ENCODE measurements at regions not wholly inside any gene's neighbourhood (a gene's known extent, or its start where the extent isn't known, plus 50 kb on each side); places are given as distances from the start of the nearest gene placed in this dataset.
A peak's percentile ranks its signal among the peaks of the same experiment; 100 is the strongest.

DNA sequence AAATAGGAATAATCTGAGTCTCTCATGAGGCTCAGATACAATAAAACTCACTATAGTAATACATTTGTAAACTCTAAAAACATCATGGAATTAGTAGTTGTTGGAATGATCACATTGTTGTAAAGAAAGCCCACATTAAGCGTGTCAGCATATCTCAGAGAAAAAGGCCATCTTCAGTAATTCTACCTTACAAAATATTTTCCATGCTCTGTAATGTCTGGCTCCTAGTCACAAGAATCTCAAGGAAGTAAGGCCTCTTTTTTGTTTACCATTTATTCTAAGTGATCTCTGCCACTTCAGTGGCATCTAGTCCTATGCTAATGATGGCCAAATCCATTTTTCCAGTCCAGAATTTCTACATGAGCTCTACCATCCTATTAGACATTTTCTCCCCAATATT is 240.2 kb upstream of the ZNF717 start:
- Histone ChIP-seq H3K4me3 (ENCODE audit: low read length) (no peak overlapping the region), H2BK5ac (ENCODE audit: low read length) (no peak overlapping the region), H2BK120ac (ENCODE audit: low read depth, low read length) (no peak overlapping the region), H3K27me3 (ENCODE audit: insufficient read depth, low read length, poor library complexity) (no peaks in the 10 kb centered on the region), H3K27ac (ENCODE audit: low read depth, low read length) (no peak overlapping the region), H3K9ac (ENCODE audit: low read length) (no peak overlapping the region), H3K36me3 (ENCODE audit: control insufficient read depth, insufficient read depth, low read length) (no peaks in the 10 kb centered on the region), H3K4ac (ENCODE audit: low read depth, low read length) (no peak overlapping the region), H2AK5ac (ENCODE audit: low read length) (no peak overlapping the region), H3K56ac (ENCODE audit: low read length) (no peak overlapping the region), H3K18ac (ENCODE audit: low read length) (no peak overlapping the region), H2BK15ac (replicated peaks; ENCODE audit: low read depth) (no peak overlapping the region), H3K79me1 (ENCODE audit: low read length) (no peaks in the 10 kb centered on the region), H4K5ac (ENCODE audit: low read length) (no peak overlapping the region), H3K79me2 (ENCODE audit: control insufficient read depth, insufficient read depth, low read length) (no peaks in the 10 kb centered on the region), H3K4me1 (ENCODE audit: control insufficient read depth, low read depth, low read length) (no peaks in the 10 kb centered on the region), H3K4me2 (ENCODE audit: low read length) (no peak overlapping the region), H3K23ac (ENCODE audit: low read length) (no peak overlapping the region), H4K8ac (ENCODE audit: low read depth, low read length) (no peak overlapping the region)
- DNase-seq: no peak
- WGBS (ENCODE audit: extremely low coverage, insufficient coverage, low lambda C conversion rate): no CpG with 5 or more reads among the region's 1 CpG

DNA sequence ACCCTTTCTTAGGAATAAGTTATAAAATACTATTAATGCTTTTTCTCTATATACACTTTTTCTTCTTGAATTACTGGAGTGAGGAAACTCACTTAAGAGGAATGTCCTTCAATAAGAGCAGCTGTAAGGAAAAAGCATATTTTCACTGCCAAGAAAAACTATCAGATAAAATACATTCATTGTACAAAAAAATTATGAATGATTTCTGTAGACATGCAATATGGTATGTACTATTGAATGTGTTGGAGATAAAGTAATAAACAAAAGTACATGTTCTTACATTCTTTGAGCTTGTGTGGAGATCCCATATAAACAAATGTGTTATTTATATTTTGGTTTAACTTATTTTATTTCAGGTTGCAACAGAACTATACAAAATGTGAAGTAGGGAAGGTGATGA is 241.0 kb upstream of the ZNF717 start:
- Histone ChIP-seq H3K4ac (ENCODE audit: low read depth, low read length) (no peak overlapping the region), H4K5ac (ENCODE audit: low read length) (no peak overlapping the region), H3K4me2 (ENCODE audit: low read length) (no peak overlapping the region), H3K27ac (ENCODE audit: low read depth, low read length) (no peak overlapping the region), H3K4me1 (ENCODE audit: control insufficient read depth, low read depth, low read length) (no peaks in the 10 kb centered on the region), H3K23ac (ENCODE audit: low read length) (no peak overlapping the region), H2AK5ac (ENCODE audit: low read length) (no peak overlapping the region), H3K79me1 (ENCODE audit: low read length) (no peaks in the 10 kb centered on the region), H3K36me3 (ENCODE audit: control insufficient read depth, insufficient read depth, low read length) (no peaks in the 10 kb centered on the region), H2BK5ac (ENCODE audit: low read length) (no peak overlapping the region), H3K4me3 (ENCODE audit: low read length) (no peak overlapping the region), H4K8ac (ENCODE audit: low read depth, low read length) (no peak overlapping the region), H3K79me2 (ENCODE audit: control insufficient read depth, insufficient read depth, low read length) (no peaks in the 10 kb centered on the region), H3K27me3 (ENCODE audit: insufficient read depth, low read length, poor library complexity) (no peaks in the 10 kb centered on the region), H3K56ac (ENCODE audit: low read length) (no peak overlapping the region), H3K18ac (ENCODE audit: low read length) (no peak overlapping the region), H2BK15ac (replicated peaks; ENCODE audit: low read depth) (no peak overlapping the region), H3K9ac (ENCODE audit: low read length) (no peak overlapping the region), H2BK120ac (ENCODE audit: low read depth, low read length) (no peak overlapping the region)
- no peak for DNase-seq

DNA sequence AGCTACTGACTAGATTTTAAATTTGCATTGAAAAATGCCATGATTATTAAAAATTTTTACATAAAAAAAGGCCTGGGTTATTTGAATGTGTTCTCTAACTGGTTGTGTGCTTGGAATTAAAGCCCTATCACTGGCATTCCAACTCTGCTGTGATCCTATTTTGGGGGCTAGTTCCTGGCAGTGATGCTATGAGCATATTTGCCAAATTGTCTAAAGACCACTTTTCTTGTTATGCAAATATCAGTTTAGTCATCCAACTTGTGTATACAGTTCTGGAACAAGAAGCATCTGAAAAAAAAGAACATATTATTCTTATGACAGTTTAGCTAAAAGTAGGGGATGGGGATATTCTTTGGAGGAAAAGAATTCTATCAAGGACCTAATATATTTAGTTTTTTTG is 243.4 kb upstream of the ZNF717 start:
- Histone ChIP-seq H3K9ac (ENCODE audit: low read length) (no peak overlapping the region), H3K27ac (ENCODE audit: low read depth, low read length) (no peak overlapping the region), H2BK120ac (ENCODE audit: low read depth, low read length) (no peak overlapping the region), H3K18ac (ENCODE audit: low read length) (no peak overlapping the region), H3K36me3 (ENCODE audit: control insufficient read depth, insufficient read depth, low read length) (no peaks in the 10 kb centered on the region), H2BK15ac (replicated peaks; ENCODE audit: low read depth) (no peak overlapping the region), H3K4me3 (ENCODE audit: low read length) (no peak overlapping the region), H2AK5ac (ENCODE audit: low read length) (no peak overlapping the region), H3K79me2 (ENCODE audit: control insufficient read depth, insufficient read depth, low read length) (no peaks in the 10 kb centered on the region), H3K56ac (ENCODE audit: low read length) (no peak overlapping the region), H3K4me1 (ENCODE audit: control insufficient read depth, low read depth, low read length) (no peaks in the 10 kb centered on the region), H3K4ac (ENCODE audit: low read depth, low read length) (no peak overlapping the region), H3K79me1 (ENCODE audit: low read length) (no peaks in the 10 kb centered on the region), H3K4me2 (ENCODE audit: low read length) (no peak overlapping the region), H3K23ac (ENCODE audit: low read length) (no peak overlapping the region), H4K8ac (ENCODE audit: low read depth, low read length) (no peak overlapping the region), H4K5ac (ENCODE audit: low read length) (no peak overlapping the region), H3K27me3 (ENCODE audit: insufficient read depth, low read length, poor library complexity) (no peaks in the 10 kb centered on the region), H2BK5ac (ENCODE audit: low read length) (no peak overlapping the region)
- no peak for DNase-seq

DNA sequence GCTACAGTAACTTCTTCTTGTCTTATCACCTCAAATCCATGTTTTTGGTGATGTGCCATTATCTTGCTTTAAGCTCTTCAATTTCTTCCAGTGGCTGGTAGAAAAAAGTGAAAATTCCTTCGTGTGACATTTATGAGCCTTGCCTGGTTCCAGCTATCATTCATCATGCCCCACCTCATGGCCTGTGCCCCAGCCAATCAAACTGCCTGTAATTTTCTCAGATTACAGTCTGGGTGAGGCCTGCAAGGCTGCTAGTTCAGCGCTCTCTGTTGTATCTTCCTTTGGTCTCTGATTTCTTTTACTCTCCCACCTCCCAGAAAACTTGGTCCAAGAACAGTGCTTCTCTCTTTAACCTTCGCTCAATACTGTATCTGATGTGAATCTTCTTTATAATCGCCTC is 249.3 kb upstream of the ZNF717 start:
- H3K79me1 ChIP-seq (ENCODE audit: low read length): no peaks in the 10 kb centered on the region

DNA sequence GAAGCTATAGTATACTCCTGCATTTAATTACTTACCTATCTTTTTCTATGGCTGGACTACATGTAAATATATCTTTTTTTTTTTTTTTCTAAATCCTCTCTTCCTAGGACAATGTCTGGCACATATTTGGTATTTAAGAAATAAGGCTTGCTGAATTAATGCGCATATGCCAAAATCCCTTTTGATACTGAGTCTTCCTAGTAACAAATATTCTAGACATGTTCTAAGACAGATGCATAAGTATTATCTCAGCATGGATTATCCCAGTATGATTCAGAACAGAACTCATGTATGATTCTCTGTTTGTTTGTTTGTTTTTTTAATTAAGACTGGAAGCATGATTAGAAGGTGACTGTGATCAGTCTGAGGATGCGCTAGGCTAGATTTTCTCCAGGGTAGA is 249.8 kb upstream of the ZNF717 start:
- H3K79me1 ChIP-seq (ENCODE audit: low read length): no peaks in the 10 kb centered on the region
- no peak overlapping the region for H3K18ac ChIP-seq (ENCODE audit: low read length)
- no peak overlapping the region for H3K4me3 ChIP-seq (ENCODE audit: low read length)
- H3K79me2 ChIP-seq (ENCODE audit: control insufficient read depth, insufficient read depth, low read length): no peaks in the 10 kb centered on the region
- H3K56ac ChIP-seq (ENCODE audit: low read length): no peak overlapping the region
- no peaks in the 10 kb centered on the region for H3K36me3 ChIP-seq (ENCODE audit: control insufficient read depth, insufficient read depth, low read length)
- H3K27me3 ChIP-seq (ENCODE audit: insufficient read depth, low read length, poor library complexity): no peaks in the 10 kb centered on the region
- H2BK5ac ChIP-seq (ENCODE audit: low read length): no peak overlapping the region
- no peak overlapping the region for H2BK120ac ChIP-seq (ENCODE audit: low read depth, low read length)
- no peak overlapping the region for H4K5ac ChIP-seq (ENCODE audit: low read length)
- no peak overlapping the region for H3K9ac ChIP-seq (ENCODE audit: low read length)
- no peak overlapping the region for H3K4me2 ChIP-seq (ENCODE audit: low read length)
- H3K23ac ChIP-seq (ENCODE audit: low read length): no peak overlapping the region
- no peak for DNase-seq
- no peak overlapping the region for H2BK15ac ChIP-seq (replicated peaks; ENCODE audit: low read depth)
- no peak overlapping the region for H3K4ac ChIP-seq (ENCODE audit: low read depth, low read length)
- H4K8ac ChIP-seq (ENCODE audit: low read depth, low read length): no peak overlapping the region
- H2AK5ac ChIP-seq (ENCODE audit: low read length): no peak overlapping the region
- no peaks in the 10 kb centered on the region for H3K4me1 ChIP-seq (ENCODE audit: control insufficient read depth, low read depth, low read length)
- WGBS (ENCODE audit: extremely low coverage, insufficient coverage, low lambda C conversion rate): no CpG with 5 or more reads among the region's 2 CpGs
- no peak overlapping the region for H3K27ac ChIP-seq (ENCODE audit: low read depth, low read length)

More for the DNA sequence above, 249.3 kb upstream of the ZNF717 start:
- H2BK5ac ChIP-seq (ENCODE audit: low read length): no peak overlapping the region
- H2BK15ac ChIP-seq (replicated peaks; ENCODE audit: low read depth): no peak overlapping the region
- H3K18ac ChIP-seq (ENCODE audit: low read length): no peak overlapping the region
- H3K27ac ChIP-seq (ENCODE audit: low read depth, low read length): no peak overlapping the region
- H3K27me3 ChIP-seq (ENCODE audit: insufficient read depth, low read length, poor library complexity): no peaks in the 10 kb centered on the region
- WGBS (ENCODE audit: extremely low coverage, insufficient coverage, low lambda C conversion rate): no CpG with 5 or more reads among the region's 4 CpGs
- no peak overlapping the region for H3K9ac ChIP-seq (ENCODE audit: low read length)
- no peak overlapping the region for H2BK120ac ChIP-seq (ENCODE audit: low read depth, low read length)
- H3K56ac ChIP-seq (ENCODE audit: low read length): no peak overlapping the region
- no peaks in the 10 kb centered on the region for H3K4me1 ChIP-seq (ENCODE audit: control insufficient read depth, low read depth, low read length)
- no peak overlapping the region for H3K4me3 ChIP-seq (ENCODE audit: low read length)
- no peaks in the 10 kb centered on the region for H3K79me2 ChIP-seq (ENCODE audit: control insufficient read depth, insufficient read depth, low read length)
- no peak overlapping the region for H2AK5ac ChIP-seq (ENCODE audit: low read length)
- no peak overlapping the region for H4K8ac ChIP-seq (ENCODE audit: low read depth, low read length)
- H3K4ac ChIP-seq (ENCODE audit: low read depth, low read length): no peak overlapping the region
- no peak overlapping the region for H4K5ac ChIP-seq (ENCODE audit: low read length)
- DNase-seq: peak; percentile 46
- H3K4me2 ChIP-seq (ENCODE audit: low read length): no peak overlapping the region
- no peak overlapping the region for H3K23ac ChIP-seq (ENCODE audit: low read length)
- no peaks in the 10 kb centered on the region for H3K36me3 ChIP-seq (ENCODE audit: control insufficient read depth, insufficient read depth, low read length)

DNA sequence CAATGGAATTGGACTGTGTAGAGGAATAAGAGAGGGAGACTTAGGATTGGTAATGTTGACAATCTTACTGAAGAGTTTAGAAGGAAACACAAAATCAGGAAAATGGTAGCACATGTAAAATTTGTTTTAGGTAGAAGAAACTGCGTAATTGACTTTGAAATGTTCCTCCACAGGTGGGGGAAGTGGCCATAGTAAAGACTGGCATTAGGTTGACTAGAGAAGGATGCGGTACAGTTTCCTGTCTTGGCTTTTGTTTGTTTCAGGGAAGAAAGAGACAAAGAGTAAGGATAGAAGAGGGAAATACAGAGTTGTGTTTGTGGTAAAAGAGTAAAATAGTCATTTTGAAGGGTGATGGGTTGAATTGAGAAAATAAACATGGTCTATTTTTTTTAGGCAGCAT is 253.6 kb upstream of the ZNF717 start:
- H3K79me1 ChIP-seq (ENCODE audit: low read length): no peaks in the 10 kb centered on the region
- no peaks in the 10 kb centered on the region for H3K27me3 ChIP-seq (ENCODE audit: insufficient read depth, low read length, poor library complexity)
- no peak overlapping the region for H3K4me2 ChIP-seq (ENCODE audit: low read length)
- no peak overlapping the region for H2AK5ac ChIP-seq (ENCODE audit: low read length)
- H3K4me1 ChIP-seq (ENCODE audit: control insufficient read depth, low read depth, low read length): no peaks in the 10 kb centered on the region
- no peak overlapping the region for H2BK5ac ChIP-seq (ENCODE audit: low read length)
- H3K23ac ChIP-seq (ENCODE audit: low read length): no peak overlapping the region
- DNase-seq: no peak
- no CpG with 5 or more reads among the region's 2 CpGs for WGBS (ENCODE audit: extremely low coverage, insufficient coverage, low lambda C conversion rate)
- no peak overlapping the region for H2BK120ac ChIP-seq (ENCODE audit: low read depth, low read length)
- no peak overlapping the region for H2BK15ac ChIP-seq (replicated peaks; ENCODE audit: low read depth)
- no peak overlapping the region for H4K5ac ChIP-seq (ENCODE audit: low read length)
- no peaks in the 10 kb centered on the region for H3K79me2 ChIP-seq (ENCODE audit: control insufficient read depth, insufficient read depth, low read length)
- no peaks in the 10 kb centered on the region for H3K36me3 ChIP-seq (ENCODE audit: control insufficient read depth, insufficient read depth, low read length)
- no peak overlapping the region for H3K4me3 ChIP-seq (ENCODE audit: low read length)
- no peak overlapping the region for H3K4ac ChIP-seq (ENCODE audit: low read depth, low read length)
- H3K27ac ChIP-seq (ENCODE audit: low read depth, low read length): no peak overlapping the region
- no peak overlapping the region for H4K8ac ChIP-seq (ENCODE audit: low read depth, low read length)
- no peak overlapping the region for H3K56ac ChIP-seq (ENCODE audit: low read length)
- H3K9ac ChIP-seq (ENCODE audit: low read length): no peak overlapping the region
- H3K18ac ChIP-seq (ENCODE audit: low read length): no peak overlapping the region

Measured in mesendoderm (in vitro differentiated cells).